ENCODE measurements at regions not wholly inside any gene's neighbourhood (a gene's known extent, or its start where the extent isn't known, plus 50 kb on each side); places are given as distances from the start of the nearest gene placed in this dataset.

GRCh38 chr3:147551491-147551890, 142.3 kb downstream of the ZIC1 start:
- TF ChIP-seq, protein P1, sequence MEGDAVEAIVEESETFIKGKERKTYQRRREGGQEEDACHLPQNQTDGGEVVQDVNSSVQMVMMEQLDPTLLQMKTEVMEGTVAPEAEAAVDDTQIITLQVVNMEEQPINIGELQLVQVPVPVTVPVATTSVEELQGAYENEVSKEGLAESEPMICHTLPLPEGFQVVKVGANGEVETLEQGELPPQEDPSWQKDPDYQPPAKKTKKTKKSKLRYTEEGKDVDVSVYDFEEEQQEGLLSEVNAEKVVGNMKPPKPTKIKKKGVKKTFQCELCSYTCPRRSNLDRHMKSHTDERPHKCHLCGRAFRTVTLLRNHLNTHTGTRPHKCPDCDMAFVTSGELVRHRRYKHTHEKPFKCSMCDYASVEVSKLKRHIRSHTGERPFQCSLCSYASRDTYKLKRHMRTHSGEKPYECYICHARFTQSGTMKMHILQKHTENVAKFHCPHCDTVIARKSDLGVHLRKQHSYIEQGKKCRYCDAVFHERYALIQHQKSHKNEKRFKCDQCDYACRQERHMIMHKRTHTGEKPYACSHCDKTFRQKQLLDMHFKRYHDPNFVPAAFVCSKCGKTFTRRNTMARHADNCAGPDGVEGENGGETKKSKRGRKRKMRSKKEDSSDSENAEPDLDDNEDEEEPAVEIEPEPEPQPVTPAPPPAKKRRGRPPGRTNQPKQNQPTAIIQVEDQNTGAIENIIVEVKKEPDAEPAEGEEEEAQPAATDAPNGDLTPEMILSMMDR (IDR thresholded peaks at IDR 0.05 in 4 of 5, conservative IDR thresholded peaks at IDR 0.05 in 1 of 5) = no peak
- TF ChIP-seq POLR2A (IDR thresholded peaks at IDR 0.05) = no peak
